ENCODE measurements at regions not wholly inside any gene's neighbourhood (a gene's known extent, or its start where the extent isn't known, plus 50 kb on each side); places are given as distances from the start of the nearest gene placed in this dataset.
A peak's percentile ranks its signal among the peaks of the same experiment; 100 is the strongest.

GRCh38 chr1:217373761-217374701 is 256.9 kb downstream of the GPATCH2 start:
- no peak for DNase-seq

- DNase-seq: no peak
These were observed 258.6 kb downstream of the GPATCH2 start for GRCh38 chr1:217372049-217372970.

DNA sequence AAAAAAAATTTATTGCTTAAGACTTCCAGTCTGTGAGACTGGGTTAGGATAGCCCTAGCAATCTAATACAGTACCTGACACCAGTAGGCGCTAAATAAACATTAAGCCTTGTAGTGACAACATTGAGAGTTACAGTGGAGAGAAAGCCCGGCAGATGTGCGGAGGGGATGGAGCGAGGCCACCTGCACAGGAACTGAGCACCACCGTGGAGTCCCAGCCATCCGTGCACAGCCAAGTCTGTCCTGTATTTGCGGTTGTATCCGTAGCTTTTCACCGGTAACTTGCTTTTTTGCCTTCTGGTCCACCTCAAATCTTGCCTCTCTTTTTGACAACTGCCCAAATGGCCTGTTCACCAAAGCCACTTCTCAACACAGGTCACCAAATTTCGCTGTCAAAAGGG is 260.1 kb downstream of the GPATCH2 start:
- no peak for DNase-seq

- DNase-seq: no peak
These were observed 260.8 kb downstream of the GPATCH2 start for GRCh38 chr1:217369996-217370551.

DNA sequence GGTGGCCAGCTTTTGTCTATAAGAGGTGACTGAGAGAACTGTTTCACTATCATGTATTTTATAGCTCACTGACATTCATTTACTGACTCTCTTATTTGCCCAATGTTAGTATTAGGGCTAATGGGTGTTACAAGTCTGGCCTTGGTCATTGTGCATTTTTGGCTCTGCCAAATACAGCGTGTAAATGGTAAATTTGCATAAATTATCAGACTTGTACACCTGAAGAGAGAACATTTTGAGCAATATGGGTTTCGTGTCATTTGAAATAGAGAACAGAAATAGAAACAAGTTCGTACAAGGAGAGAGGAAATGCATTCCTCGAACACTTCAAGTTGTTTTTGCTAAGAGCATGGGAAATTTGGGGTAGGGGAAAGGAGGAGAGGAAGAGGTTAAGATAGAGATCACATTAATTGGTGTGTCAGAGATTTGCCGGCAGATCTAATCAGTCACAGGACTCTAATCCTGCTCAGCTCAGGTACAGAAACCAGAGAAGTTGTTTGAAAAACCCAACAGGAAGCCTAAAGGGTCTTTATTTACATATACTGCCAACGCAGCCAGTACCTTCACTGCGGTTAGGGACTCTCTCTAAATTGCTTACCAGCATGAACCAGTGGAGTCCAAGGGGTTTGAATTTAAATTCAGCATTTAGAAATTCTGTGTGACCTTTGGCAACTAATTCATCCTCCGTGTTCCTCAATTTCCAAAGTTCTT is 261.5 kb downstream of the GPATCH2 start:
- DNase-seq: no peak

- DNase-seq: no peak
These were observed 266.7 kb downstream of the GPATCH2 start for GRCh38 chr1:217364220-217364619.

- no peak for DNase-seq
These were observed 267.6 kb downstream of the GPATCH2 start for GRCh38 chr1:217363319-217363718.

DNA sequence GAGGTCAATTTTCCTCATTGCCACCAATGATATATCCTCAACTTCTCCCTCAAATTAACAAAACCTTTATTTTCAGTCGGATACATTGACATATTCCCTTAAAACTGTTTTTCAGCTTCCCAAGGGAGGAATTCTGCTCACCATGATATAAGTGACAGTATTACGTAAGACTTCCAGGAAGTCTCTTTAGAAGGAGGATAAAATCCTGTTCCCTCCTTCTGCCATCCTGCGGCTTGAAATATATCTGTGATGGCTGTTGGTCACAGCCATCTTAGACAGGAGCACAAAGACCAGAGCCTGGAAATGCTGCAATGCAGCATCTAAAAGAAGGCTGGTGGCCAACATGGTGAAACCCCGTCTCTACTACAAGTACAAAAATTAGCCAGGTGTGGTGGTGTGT is 270.4 kb downstream of the GPATCH2 start:
- DNase-seq: no peak

DNA sequence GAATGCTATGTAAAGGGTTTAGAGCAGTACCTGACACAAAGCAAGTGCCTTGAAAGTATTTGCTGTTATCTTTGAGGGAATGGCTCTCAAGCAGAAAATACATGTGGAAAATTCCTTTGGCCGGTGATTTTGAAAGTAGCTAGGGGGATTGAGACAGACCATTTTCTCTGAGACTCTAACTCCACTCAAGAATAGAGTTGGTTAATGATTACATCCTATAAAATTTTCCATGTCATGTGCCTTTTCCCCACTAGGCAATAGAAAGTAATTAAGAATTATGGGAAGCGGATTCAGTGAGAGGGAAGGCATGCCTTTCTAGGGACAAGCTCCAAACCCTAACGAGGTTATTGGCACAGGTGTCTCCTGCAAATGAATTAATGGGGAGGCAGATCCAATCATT is 276.0 kb downstream of the GPATCH2 start:
- DNase-seq: no peak

- no peak for DNase-seq
These were observed 281.8 kb downstream of the GPATCH2 start for GRCh38 chr1:217348960-217349664.

GRCh38 chr1:217344712-217345111 is 286.2 kb downstream of the GPATCH2 start:
- no peak for DNase-seq

DNA sequence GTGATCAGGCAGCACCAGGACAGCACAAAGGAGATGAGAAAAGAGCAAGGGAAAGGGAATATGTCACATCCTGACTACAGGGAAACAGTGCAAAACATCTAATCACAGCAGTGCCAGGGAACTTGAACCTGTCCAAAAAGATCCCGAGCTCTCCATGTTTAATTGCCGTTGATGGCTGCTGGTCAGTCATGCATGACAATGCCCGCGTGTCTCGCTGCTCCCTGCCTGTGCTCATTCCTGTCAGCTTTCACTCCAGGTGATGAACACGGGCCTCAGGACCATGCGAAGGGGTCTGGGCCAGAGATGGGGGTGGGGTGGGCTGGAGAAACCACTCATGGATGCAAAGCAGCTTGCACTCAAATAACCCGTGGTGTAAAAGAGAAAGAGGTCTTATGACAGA is 287.0 kb downstream of the GPATCH2 start:
- no peak for DNase-seq

GRCh38 chr1:217342105-217342504 is 288.8 kb downstream of the GPATCH2 start:
- DNase-seq: no peak

GRCh38 chr1:217336724-217337123 is 294.2 kb downstream of the GPATCH2 start:
- DNase-seq: no peak

DNA sequence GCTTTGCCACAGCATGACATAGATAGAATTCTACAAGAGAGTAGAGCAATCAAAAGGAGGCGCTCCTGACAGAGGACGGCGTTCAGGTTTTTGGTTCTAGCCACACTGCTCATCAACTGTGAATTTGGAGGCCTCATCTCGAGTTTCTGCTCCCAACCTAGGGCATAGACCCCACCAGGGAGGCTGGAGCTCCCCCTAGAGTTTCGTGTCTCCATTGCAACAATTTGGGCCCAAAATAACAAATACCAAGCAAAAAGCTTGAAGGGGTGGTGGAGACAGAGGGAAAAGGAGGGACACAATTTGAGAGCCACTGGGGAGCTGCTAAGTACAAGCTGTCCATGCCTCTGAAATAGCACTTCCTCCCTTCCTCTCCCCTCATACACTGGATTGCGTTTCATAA is 297.0 kb downstream of the GPATCH2 start:
- DNase-seq: peak; percentile 32

- no peak for DNase-seq
These were observed 298.3 kb downstream of the GPATCH2 start for GRCh38 chr1:217332431-217333065.

DNA sequence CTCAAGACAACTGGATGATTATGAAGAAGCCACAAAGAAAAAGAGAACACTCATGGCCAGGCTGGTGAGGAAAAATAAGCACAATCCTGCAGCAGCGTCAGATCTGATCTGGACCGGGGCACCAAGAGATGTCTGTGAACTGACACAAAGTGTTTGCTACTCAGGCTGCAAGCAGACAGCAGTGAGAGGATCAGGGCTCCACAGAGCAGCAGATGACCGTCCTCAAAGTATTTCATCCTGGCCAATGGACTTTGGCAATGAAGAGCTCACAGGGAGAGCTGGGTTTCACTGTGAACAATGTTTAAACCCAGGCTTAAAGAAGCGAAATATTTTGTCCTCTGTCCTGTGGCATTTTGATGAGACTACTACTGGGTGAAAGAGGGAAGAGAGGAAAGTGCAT is 299.2 kb downstream of the GPATCH2 start:
- DNase-seq: no peak

DNA sequence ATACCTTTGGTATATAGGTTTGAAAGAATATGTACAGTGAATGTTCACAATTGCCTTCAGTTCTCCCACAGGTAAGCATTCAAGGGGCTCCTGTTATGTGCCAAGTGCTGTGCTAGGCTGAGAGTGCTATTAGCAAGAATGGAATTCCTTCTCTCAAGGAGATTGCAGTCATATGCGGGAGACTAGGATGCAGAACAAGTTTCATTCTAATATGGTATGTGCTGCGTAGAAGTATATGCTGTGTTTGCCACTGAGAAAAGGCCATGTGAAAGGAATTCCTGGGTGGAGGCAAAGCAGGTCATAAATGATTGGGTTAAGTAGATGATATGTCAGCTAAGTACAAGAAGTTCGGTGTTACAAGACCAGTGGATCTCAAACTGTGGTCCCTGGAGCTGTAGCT is 303.0 kb downstream of the GPATCH2 start:
- DNase-seq: no peak

DNA sequence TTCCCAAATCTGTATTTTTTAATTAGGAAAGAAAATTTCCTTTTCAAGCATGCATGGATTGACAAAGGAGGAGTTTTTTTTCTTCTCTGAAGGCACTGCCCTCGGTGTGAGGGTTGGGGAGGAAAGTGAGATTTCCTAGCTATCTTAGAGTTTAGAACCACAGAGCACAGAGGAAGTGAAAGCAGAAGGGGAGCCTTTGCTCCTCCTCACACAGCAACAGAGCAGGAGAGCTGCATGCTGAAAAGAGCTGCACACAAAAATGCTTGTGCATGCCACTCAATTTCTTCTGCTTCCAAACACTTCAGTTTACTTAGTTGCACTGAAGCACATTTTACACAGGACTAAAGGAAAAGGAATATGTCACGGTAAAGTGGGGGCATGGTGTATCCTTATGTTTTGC is 308.1 kb downstream of the GPATCH2 start:
- DNase-seq: no peak

- DNase-seq: peak; percentile 7
These were observed 315.5 kb downstream of the GPATCH2 start for GRCh38 chr1:217315346-217315745.

- no peak for DNase-seq
These were observed 317.8 kb downstream of the GPATCH2 start for GRCh38 chr1:217313096-217313495.

DNA sequence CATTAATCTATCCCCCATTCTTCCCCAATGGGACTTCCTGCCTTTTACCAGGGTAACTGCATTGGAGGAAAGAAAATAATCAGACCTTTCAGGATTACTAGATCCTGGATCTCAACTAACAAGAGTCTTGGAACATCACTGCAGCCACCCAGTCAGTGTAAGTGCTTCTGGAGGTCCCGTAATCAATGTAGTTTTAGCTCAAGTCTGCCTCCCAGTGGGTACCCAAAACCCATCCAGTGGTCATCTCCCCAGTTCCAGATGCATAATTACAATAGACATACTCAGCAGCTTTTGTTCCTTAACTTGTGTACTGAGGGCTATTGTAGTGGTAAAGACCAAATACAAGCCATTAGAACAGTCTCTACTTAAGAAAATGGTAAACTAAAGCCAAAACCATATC is 319.1 kb downstream of the GPATCH2 start:
- DNase-seq: peak; percentile 18
